Activated naive CD8-positive, alpha-beta T cell treated with anti-CD3 and anti-CD28 coated beads, Interleukin-2, amount 50 U/mL, for 24 hours (primary cell): ENCODE measurements at regions not wholly inside any gene's neighbourhood (a gene's known extent, or its start where the extent isn't known, plus 50 kb on each side); places are given as distances from the start of the nearest gene placed in this dataset.

Source experiments
- ATAC-seq: fragments of 150-1000 bp; cut with Tn5 transposase; one replicate; pipeline ENCODE4 v1.10.0; 2021
- DNase-seq: peaks from one replicate; pipeline ENCODE4 v3.0.0; 2021
- H3K27ac Mint-ChIP-seq: one replicate; pipeline ENCODE4 v1.8.0; 2021; ENCODE audit warnings: mild to moderate bottlenecking, mixed read lengths
- H3K27me3 Mint-ChIP-seq: one replicate; pipeline ENCODE4 v1.8.0; 2021; ENCODE audit warnings: mixed read lengths
- H3K36me3 Mint-ChIP-seq: one replicate; pipeline ENCODE4 v1.8.0; 2021; ENCODE audit warnings: low read depth, mixed read lengths
- H3K4me1 Mint-ChIP-seq: one replicate; pipeline ENCODE4 v1.8.0; 2021; ENCODE audit warnings: mixed read lengths
- H3K4me3 Mint-ChIP-seq: one replicate; pipeline ENCODE4 v1.8.0; 2021; ENCODE audit warnings: mild to moderate bottlenecking, moderate library complexity, mixed read lengths
- H3K9me3 Mint-ChIP-seq: one replicate; pipeline ENCODE4 v1.8.0; 2021; ENCODE audit warnings: mixed read lengths

GRCh38 chr3:31265646-31266428 is 266.9 kb upstream of the STT3B start:
- no peaks in the 10 kb centered on the region for H3K27me3 Mint-ChIP-seq

GRCh38 chr3:31268868-31269267 is 263.9 kb upstream of the STT3B start:
- Mint-ChIP-seq H3K4me3 (no peak overlapping the region), H3K9me3 (no peaks in the 10 kb centered on the region), H3K36me3 (no peaks in the 10 kb centered on the region), H3K4me1 (peaks cover 9% of the 10 kb centered on the region), H3K27me3 (no peaks in the 10 kb centered on the region), H3K27ac (no peak overlapping the region)
- no peak for DNase-seq
- no peak for ATAC-seq

More at GRCh38 chr3:31265646-31266428, 266.9 kb upstream of the STT3B start:
- ATAC-seq, result no peak
- DNase-seq, result no peak
- H3K9me3 Mint-ChIP-seq, result no peaks in the 10 kb centered on the region
- no peak overlapping the region for H3K4me3 Mint-ChIP-seq
- no peak overlapping the region for H3K27ac Mint-ChIP-seq
- no peaks in the 10 kb centered on the region for H3K36me3 Mint-ChIP-seq
- peaks cover 7% of the 10 kb centered on the region for H3K4me1 Mint-ChIP-seq

GRCh38 chr3:31270010-31270409 is 262.7 kb upstream of the STT3B start:
- no peaks in the 10 kb centered on the region for H3K36me3 Mint-ChIP-seq

GRCh38 chr3:31274326-31275024 is 258.2 kb upstream of the STT3B start:
- no peaks in the 10 kb centered on the region for H3K36me3 Mint-ChIP-seq
- peaks cover 10% of the 10 kb centered on the region for H3K4me1 Mint-ChIP-seq
- H3K4me3 Mint-ChIP-seq, result no peak overlapping the region
- H3K27ac Mint-ChIP-seq, result no peak overlapping the region
- H3K9me3 Mint-ChIP-seq, result no peaks in the 10 kb centered on the region
- H3K27me3 Mint-ChIP-seq, result no peaks in the 10 kb centered on the region
- DNase-seq, result no peak
- no peak for ATAC-seq

More at GRCh38 chr3:31270010-31270409, 262.7 kb upstream of the STT3B start:
- DNase-seq, result no peak
- Mint-ChIP-seq H3K27ac (no peak overlapping the region), H3K27me3 (no peaks in the 10 kb centered on the region), H3K4me1 (peaks cover 9% of the 10 kb centered on the region), H3K4me3 (no peak overlapping the region), H3K9me3 (no peaks in the 10 kb centered on the region)
- no peak for ATAC-seq

- ATAC-seq (no peak), DNase-seq (no peak)
- no peaks in the 10 kb centered on the region for H3K9me3 Mint-ChIP-seq
- H3K27me3 Mint-ChIP-seq, result no peaks in the 10 kb centered on the region
- no peak overlapping the region for H3K27ac Mint-ChIP-seq
- H3K36me3 Mint-ChIP-seq, result no peaks in the 10 kb centered on the region
- H3K4me3 Mint-ChIP-seq, result no peak overlapping the region
- H3K4me1 Mint-ChIP-seq, result peaks cover 10% of the 10 kb centered on the region
These were observed 257.6 kb upstream of the STT3B start for GRCh38 chr3:31275038-31275572.

- ATAC-seq, result no peak
- H3K4me1 Mint-ChIP-seq, result peaks cover 14% of the 10 kb centered on the region
- H3K27ac Mint-ChIP-seq, result no peak overlapping the region
These were observed 257.1 kb upstream of the STT3B start for GRCh38 chr3:31275583-31275982.

GRCh38 chr3:31277582-31277981 is 255.1 kb upstream of the STT3B start:
- Mint-ChIP-seq H3K4me1 (peaks cover 13% of the 10 kb centered on the region), H3K27me3 (no peaks in the 10 kb centered on the region), H3K4me3 (no peak overlapping the region), H3K9me3 (peaks cover 8% of the 10 kb centered on the region), H3K27ac (no peak overlapping the region), H3K36me3 (no peaks in the 10 kb centered on the region)
- DNase-seq (no peak), ATAC-seq (no peak)

More at GRCh38 chr3:31275583-31275982, 257.1 kb upstream of the STT3B start:
- Mint-ChIP-seq H3K27me3 (no peaks in the 10 kb centered on the region), H3K4me3 (no peak overlapping the region), H3K36me3 (no peaks in the 10 kb centered on the region), H3K9me3 (peaks cover 4% of the 10 kb centered on the region)
- DNase-seq, result no peak

GRCh38 chr3:31278532-31278931 is 254.2 kb upstream of the STT3B start:
- no peak for DNase-seq
- H3K27ac Mint-ChIP-seq, result no peak overlapping the region
- no peak overlapping the region for H3K4me3 Mint-ChIP-seq
- H3K36me3 Mint-ChIP-seq, result no peaks in the 10 kb centered on the region
- H3K4me1 Mint-ChIP-seq, result peaks cover 13% of the 10 kb centered on the region
- ATAC-seq, result no peak
- no peaks in the 10 kb centered on the region for H3K27me3 Mint-ChIP-seq
- peaks cover 10% of the 10 kb centered on the region for H3K9me3 Mint-ChIP-seq

- Mint-ChIP-seq H3K4me1 (peaks cover 28% of the 10 kb centered on the region), H3K4me3 (no peak overlapping the region), H3K27me3 (no peaks in the 10 kb centered on the region), H3K36me3 (no peaks in the 10 kb centered on the region), H3K27ac (no peak overlapping the region), H3K9me3 (peaks cover 10% of the 10 kb centered on the region)
- ATAC-seq, result no peak
- no peak for DNase-seq
These were observed 247.9 kb upstream of the STT3B start for GRCh38 chr3:31284776-31285175.

GRCh38 chr3:31285833-31286486 is 246.8 kb upstream of the STT3B start:
- Mint-ChIP-seq H3K4me1 (peaks cover 29% of the 10 kb centered on the region), H3K27me3 (no peaks in the 10 kb centered on the region), H3K27ac (no peak overlapping the region), H3K36me3 (no peaks in the 10 kb centered on the region), H3K9me3 (peaks cover 6% of the 10 kb centered on the region), H3K4me3 (no peak overlapping the region)
- no peak for ATAC-seq
- DNase-seq, result no peak

GRCh38 chr3:31288224-31288623 is 244.5 kb upstream of the STT3B start:
- DNase-seq, result no peak
- H3K4me1 Mint-ChIP-seq, result peaks cover 29% of the 10 kb centered on the region
- ATAC-seq, result no peak
- no peak overlapping the region for H3K4me3 Mint-ChIP-seq
- H3K27me3 Mint-ChIP-seq, result no peaks in the 10 kb centered on the region
- H3K36me3 Mint-ChIP-seq, result no peaks in the 10 kb centered on the region
- H3K27ac Mint-ChIP-seq, result peak overlapping the region; percentile 69
- no peaks in the 10 kb centered on the region for H3K9me3 Mint-ChIP-seq

- peak overlapping the region; percentile 69 for H3K27ac Mint-ChIP-seq
These were observed 244.1 kb upstream of the STT3B start for GRCh38 chr3:31288641-31289100.

GRCh38 chr3:31289584-31289983 is 243.1 kb upstream of the STT3B start:
- Mint-ChIP-seq H3K4me1 (peaks cover 31% of the 10 kb centered on the region), H3K27ac (no peak overlapping the region), H3K27me3 (no peaks in the 10 kb centered on the region), H3K36me3 (no peaks in the 10 kb centered on the region), H3K4me3 (no peak overlapping the region), H3K9me3 (no peaks in the 10 kb centered on the region)
- DNase-seq, result no peak
- ATAC-seq, result peak; percentile 13

More at GRCh38 chr3:31288641-31289100, 244.1 kb upstream of the STT3B start:
- Mint-ChIP-seq H3K4me1 (peaks cover 29% of the 10 kb centered on the region), H3K36me3 (no peaks in the 10 kb centered on the region), H3K9me3 (no peaks in the 10 kb centered on the region), H3K4me3 (peak overlapping the region; percentile 11), H3K27me3 (no peaks in the 10 kb centered on the region)
- peak; percentile 93 for ATAC-seq
- peak; percentile 43 for DNase-seq

GRCh38 chr3:31290046-31290445 is 242.7 kb upstream of the STT3B start:
- Mint-ChIP-seq H3K4me3 (no peak overlapping the region), H3K27ac (peak overlapping the region; percentile 33), H3K9me3 (no peaks in the 10 kb centered on the region), H3K4me1 (peaks cover 31% of the 10 kb centered on the region), H3K27me3 (no peaks in the 10 kb centered on the region), H3K36me3 (no peaks in the 10 kb centered on the region)
- DNase-seq (no peak), ATAC-seq (no peak)
